IMR-90 (cell line): ENCODE measurements at regions not wholly inside any gene's neighbourhood (a gene's known extent, or its start where the extent isn't known, plus 50 kb on each side); places are given as distances from the start of the nearest gene placed in this dataset.

Source experiments
- ATAC-seq: fragments of 200-7000 bp; cut with Tn5 transposase; 2 replicates; pipeline ENCODE4 v1.9.1; 2020; ENCODE audit warnings: low read depth, mild to moderate bottlenecking, moderate library complexity
- BruUV-seq: library from RNA; stranded (reverse); fragments of 400-500 nt; replicated peaks from 2 replicates; lab custom pipeline; 2021; lab: Mats Ljungman, UMichigan
- CTCF ChIA-PET: fragments of 300-600 bp; formaldehyde crosslinking; extraction: SDS; loops from one replicate; lab custom pipeline; 2021; ENCODE audit warnings: antibody characterized with exemption; lab: Yijun Ruan, JAX
- POLR2A ChIA-PET: fragments of 300-600 bp; sonication (Branson Sonifier 250); formaldehyde crosslinking; loops from one replicate; lab custom pipeline; 2022; ENCODE audit warnings: antibody characterized with exemption; ENCODE audit not compliant: unreplicated experiment; lab: Charles Lee
- DNase-seq: peaks from one replicate; pipeline ENCODE4 v3.0.0; 2013
- H2AFZ ChIP-seq: replicated peaks from 2 replicates; pipeline ENCODE3; 2013; ENCODE audit warnings: low read length, mild to moderate bottlenecking; ENCODE audit not compliant: poor library complexity
- H2AK5ac ChIP-seq: 2 replicates; pipeline ENCODE4 v1.6.1; 2013; ENCODE audit warnings: low read depth, low read length, inconsistent platforms
- H2AK9ac ChIP-seq: replicated peaks from 2 replicates; pipeline ENCODE3; 2013; ENCODE audit warnings: mild to moderate bottlenecking, low read depth, low read length, moderate library complexity; ENCODE audit not compliant: poor library complexity
- H2BK120ac ChIP-seq: 2 replicates; pipeline ENCODE4 v1.6.1; 2013; ENCODE audit warnings: low read depth, low read length, inconsistent platforms
- H2BK15ac ChIP-seq: 3 replicates; pipeline ENCODE4 v1.6.1; 2013; ENCODE audit warnings: low read depth, low read length, inconsistent platforms
- H2BK20ac ChIP-seq: 2 replicates; pipeline ENCODE4 v1.6.1; 2013; ENCODE audit warnings: low read depth, mild to moderate bottlenecking, inconsistent platforms, low read length, moderate library complexity
- H2BK5ac ChIP-seq: 2 replicates; pipeline ENCODE4 v1.6.1; 2013; ENCODE audit warnings: mild to moderate bottlenecking, low read depth, low read length, inconsistent platforms; ENCODE audit not compliant: poor library complexity, severe bottlenecking
- H3K14ac ChIP-seq: replicated peaks from 2 replicates; pipeline ENCODE4 v1.6.1; 2013; ENCODE audit warnings: low read depth, low read length, inconsistent platforms
- H3K18ac ChIP-seq: 2 replicates; pipeline ENCODE4 v1.6.1; 2013; ENCODE audit warnings: low read depth, low read length, control low read depth
- H3K23ac ChIP-seq: 2 replicates; pipeline ENCODE4 v1.6.1; 2013; ENCODE audit warnings: low read depth, low read length, inconsistent platforms
- H3K27ac ChIP-seq: 2 replicates; pipeline ENCODE4 v1.5.1; 2013; ENCODE audit warnings: mild to moderate bottlenecking, control low read depth, low read length; ENCODE audit not compliant: insufficient read depth
- H3K27me3 ChIP-seq: 2 replicates; pipeline ENCODE4 v1.6.1; 2013; ENCODE audit warnings: low read length; ENCODE audit not compliant: control insufficient read depth, insufficient read depth
- H3K36me3 ChIP-seq: 2 replicates; pipeline ENCODE4 v1.6.1; 2013; ENCODE audit warnings: low read length, mixed read lengths; ENCODE audit not compliant: control insufficient read depth, insufficient read depth
- H3K4ac ChIP-seq: 2 replicates; pipeline ENCODE4 v1.6.1; 2013; ENCODE audit warnings: low read depth, low read length, inconsistent platforms
- H3K4me1 ChIP-seq: 2 replicates; pipeline ENCODE4 v1.6.1; 2013; ENCODE audit warnings: low read length, mixed read lengths; ENCODE audit not compliant: control insufficient read depth, insufficient read depth
- H3K4me2 ChIP-seq: 2 replicates; pipeline ENCODE4 v1.6.1; 2013; ENCODE audit warnings: low read depth, mild to moderate bottlenecking, control low read depth, low read length, moderate library complexity
- H3K4me3 ChIP-seq: 2 replicates; pipeline ENCODE4 v1.5.1; 2013; ENCODE audit warnings: low read depth, mild to moderate bottlenecking, control low read depth, low read length, moderate library complexity; ENCODE audit not compliant: insufficient read depth
- H3K56ac ChIP-seq: 2 replicates; pipeline ENCODE4 v1.6.1; 2013; ENCODE audit warnings: low read length, inconsistent platforms; ENCODE audit not compliant: insufficient read depth; ENCODE audit errors: extremely low read depth
- H3K79me1 ChIP-seq, 2 experiments: 2 replicates each; pipeline ENCODE4 v1.6.1; 2013; ENCODE audit warnings: low read length in 2 of 2, inconsistent platforms in 1 of 2, low read depth in 1 of 2
- H3K9ac ChIP-seq: 2 replicates; pipeline ENCODE4 v1.6.1; 2013; ENCODE audit warnings: low read depth, low read length, control low read depth
- H3K9me1 ChIP-seq: 2 replicates; pipeline ENCODE4 v1.6.1; 2013; ENCODE audit warnings: low read length, inconsistent platforms; ENCODE audit not compliant: insufficient read depth
- H3K9me3 ChIP-seq: 2 replicates; pipeline ENCODE4 v1.6.1; 2013; ENCODE audit warnings: low read length; ENCODE audit not compliant: control insufficient read depth, insufficient read depth
- H4K20me1 ChIP-seq: 2 replicates; pipeline ENCODE4 v1.6.1; 2013; ENCODE audit warnings: low read length, inconsistent platforms; ENCODE audit not compliant: insufficient read depth
- H4K5ac ChIP-seq: 2 replicates; pipeline ENCODE4 v1.6.1; 2013; ENCODE audit warnings: mild to moderate bottlenecking, low read depth, low read length, control low read depth
- H4K8ac ChIP-seq, 2 experiments: 2 replicates each; pipeline ENCODE4 v1.6.1; 2013; ENCODE audit warnings: low read depth in 2 of 2, low read length in 2 of 2, control low read depth in 1 of 2, inconsistent platforms in 1 of 2
- H4K91ac ChIP-seq: 2 replicates; pipeline ENCODE4 v1.6.1; 2013; ENCODE audit warnings: low read depth, low read length, inconsistent platforms; ENCODE audit not compliant: insufficient read depth
- BHLHE40 ChIP-seq: fragments of 150-350 bp; IDR thresholded peaks from 2 replicates; pipeline ENCODE4 v1.6.1; 2016; ENCODE audit warnings: mild to moderate bottlenecking, low read depth, low read length
- CEBPB ChIP-seq: IDR thresholded peaks from 2 replicates; pipeline ENCODE4 v1.6.1; 2012; ENCODE audit warnings: low read depth, low read length, improper control_type of control experiment
- CHD1 ChIP-seq: IDR thresholded peaks from 2 replicates; pipeline ENCODE4 v1.6.1; 2012; ENCODE audit warnings: low read depth, low read length, improper control_type of control experiment
- CTCF ChIP-seq: conservative IDR thresholded peaks from 2 replicates; pipeline ENCODE4 v1.5.1; 2012; ENCODE audit warnings: mild to moderate bottlenecking, low read depth, low read length, improper control_type of control experiment
- ELK1 ChIP-seq: fragments of 150-350 bp; IDR thresholded peaks from 2 replicates; pipeline ENCODE4 v1.6.1; 2016; ENCODE audit warnings: low read depth, mild to moderate bottlenecking, low read length, moderate library complexity, borderline replicate concordance
- FOS ChIP-seq: fragments of 150-350 bp; IDR thresholded peaks from 2 replicates; pipeline ENCODE4 v1.6.1; 2016; ENCODE audit warnings: low read depth, low read length
- MAFK ChIP-seq: IDR thresholded peaks from 2 replicates; pipeline ENCODE4 v1.6.1; 2012; ENCODE audit warnings: low read depth, low read length, improper control_type of control experiment
- MAZ ChIP-seq: IDR thresholded peaks from 2 replicates; pipeline ENCODE4 v1.6.1; 2012; ENCODE audit warnings: low read depth, mild to moderate bottlenecking, low read length, improper control_type of control experiment, moderate library complexity, borderline replicate concordance
- MXI1 ChIP-seq: IDR thresholded peaks from 2 replicates; pipeline ENCODE4 v1.6.1; 2012; ENCODE audit warnings: low read depth, mild to moderate bottlenecking, low read length, moderate library complexity, borderline replicate concordance
- NFE2L2 ChIP-seq: fragments of 150-350 bp; IDR thresholded peaks from 2 replicates; pipeline ENCODE4 v1.6.1; 2016; ENCODE audit warnings: low read depth, mild to moderate bottlenecking, low read length
- POLR2A ChIP-seq: IDR thresholded peaks from 2 replicates; pipeline ENCODE4 v1.6.1; 2012; ENCODE audit warnings: mild to moderate bottlenecking, low read depth, low read length
- RAD21 ChIP-seq: IDR thresholded peaks from 2 replicates; pipeline ENCODE4 v1.6.1; 2012; ENCODE audit warnings: low read length, improper control_type of control experiment
- RCOR1 ChIP-seq: IDR thresholded peaks from 2 replicates; pipeline ENCODE4 v1.6.1; 2012; ENCODE audit warnings: mild to moderate bottlenecking, low read length, improper control_type of control experiment; ENCODE audit not compliant: insufficient replicate concordance
- RFX5 ChIP-seq: IDR thresholded peaks from 2 replicates; pipeline ENCODE4 v1.8.0; 2012; ENCODE audit warnings: low read depth, mild to moderate bottlenecking, low read length, moderate library complexity
- SMC3 ChIP-seq: fragments of 150-350 bp; IDR thresholded peaks from 2 replicates; pipeline ENCODE4 v1.6.1; 2016; ENCODE audit warnings: low read depth, mild to moderate bottlenecking, antibody characterized with exemption, low read length, moderate library complexity
- USF2 ChIP-seq: fragments of 150-350 bp; IDR thresholded peaks from 2 replicates; pipeline ENCODE4 v1.6.1; 2017; ENCODE audit warnings: mild to moderate bottlenecking, antibody characterized with exemption, low read length, low read depth
- WGBS, 2 experiments: methylation state at CpG; one replicate each; pipeline versions ENCODE4 v1.1.5 to v1.1.7; 2013; ENCODE audit warnings: missing lambda C conversion rate in 2 of 2; ENCODE audit not compliant: insufficient read length in 1 of 2; ENCODE audit errors: extremely low coverage in 2 of 2; 5-methylcytosine and 5-hydroxymethylcytosine counted together
- dilution Hi-C: fragments of 300-500 bp; cut with HindIII; formaldehyde crosslinking; loops from one replicate; pipeline ENCODE4 v1.14.3; 2018; ENCODE audit warnings: low sequenced_read_pairs; ENCODE audit not compliant: unreplicated experiment
- in situ Hi-C: fragments of 300-500 bp; cut with MboI; formaldehyde crosslinking; loops from 3 replicates; pipeline ENCODE4 v1.14.3; 2019; ENCODE audit warnings: low sequenced_read_pairs, inconsistent platforms, mixed read lengths
- intact Hi-C: fragments of 100-400 bp; cut with micrococcal nuclease; formaldehyde crosslinking; loops from 2 replicates; pipeline ENCODE4 v1.10.0; 2022

- WGBS, 2 experiments: 37% methylated on average over 2 of the region's 2 CpGs; no CpG with 5 or more reads in 1 of the 2 experiments
These were observed 301.6 kb downstream of the CYP26B1 start for GRCh38 chr2:71846072-71846471.

More at GRCh38 chr2:71846072-71846471, 301.6 kb downstream of the CYP26B1 start:
- H4K91ac ChIP-seq: no peak overlapping the region
- DNase-seq (no peak), ATAC-seq (no peak)
- peak overlapping the region; percentile 13 for H2AFZ ChIP-seq
- no peak overlapping the region for H2BK120ac ChIP-seq
- dilution Hi-C loops (no loop called here), intact Hi-C loops (no loop called here), in situ Hi-C loops (no loop called here)
- no peak overlapping the region for H2AK9ac ChIP-seq
- H2BK15ac ChIP-seq: no peak overlapping the region
- BruUV-seq: no TSS peak
- no peak overlapping the region for H3K4me3 ChIP-seq
- peaks cover 5% of the 10 kb centered on the region for H3K4me1 ChIP-seq
- H4K5ac ChIP-seq: no peak overlapping the region
- H3K9me3 ChIP-seq: no peaks in the 10 kb centered on the region
- no peak overlapping the region for H3K27ac ChIP-seq
- no peak overlapping the region for H2BK20ac ChIP-seq
- H4K8ac ChIP-seq: no peak overlapping the region
- H3K4ac ChIP-seq: no peak overlapping the region
- peaks cover 5% of the 10 kb centered on the region for H3K9me1 ChIP-seq
- no peaks in the 10 kb centered on the region for H3K79me1 ChIP-seq
- no peak overlapping the region for H3K9ac ChIP-seq
- ChIA-PET POLR2A (no interaction called here), CTCF (no interaction called here)
- no peak overlapping the region for H2AK5ac ChIP-seq
- no peak overlapping the region for H3K4me2 ChIP-seq
- H4K20me1 ChIP-seq: no peaks in the 10 kb centered on the region
- no peak overlapping the region for H3K56ac ChIP-seq
- H3K18ac ChIP-seq: no peak overlapping the region
- no peak overlapping the region for H2BK5ac ChIP-seq
- no peak overlapping the region for H3K14ac ChIP-seq
- H3K27me3 ChIP-seq: peaks cover 11% of the 10 kb centered on the region
- H3K36me3 ChIP-seq: no peaks in the 10 kb centered on the region
- H3K23ac ChIP-seq: no peak overlapping the region
- no peak for TF ChIP-seq ELK1
- TF ChIP-seq RFX5: no peak
- no peak for TF ChIP-seq FOS
- no peak for TF ChIP-seq CEBPB
- no peak for TF ChIP-seq USF2
- TF ChIP-seq MAZ: no peak
- TF ChIP-seq RAD21: no peak
- TF ChIP-seq NFE2L2: no peak
- TF ChIP-seq BHLHE40: no peak
- TF ChIP-seq MAFK: no peak
- TF ChIP-seq RCOR1: no peak
- no peak for TF ChIP-seq SMC3
- no peak for TF ChIP-seq CHD1
- TF ChIP-seq POLR2A: no peak
- no peak for TF ChIP-seq CTCF
- no peak for TF ChIP-seq MXI1
